BE2C (cell line): ENCODE measurements at regions not wholly inside any gene's neighbourhood (a gene's known extent, or its start where the extent isn't known, plus 50 kb on each side); places are given as distances from the start of the nearest gene placed in this dataset.

ENCODE experiments used
- DNase-seq: peaks from one replicate; pipeline ENCODE4 v3.0.0-alpha.2; 2020
- H3K27me3 ChIP-seq: fragments of 250-450 bp; sonication (Bioruptor Pico); 2 replicates; pipeline ENCODE4 v1.5.1; 2020; ENCODE audit warnings: mild to moderate bottlenecking
- H3K36me3 ChIP-seq: fragments of 250-450 bp; sonication (Bioruptor Pico); 2 replicates; pipeline ENCODE4 v1.5.1; 2020; ENCODE audit warnings: mild to moderate bottlenecking
- H3K4me1 ChIP-seq: fragments of 250-450 bp; sonication (Bioruptor Pico); 2 replicates; pipeline ENCODE4 v1.5.1; 2020
- H3K4me3 ChIP-seq: 2 replicates; pipeline ENCODE4 v1.5.1; 2011; ENCODE audit warnings: low read depth, low read length
- H3K9me3 ChIP-seq: fragments of 250-450 bp; sonication (Bioruptor Pico); 2 replicates; pipeline ENCODE4 v1.5.1; 2020
- CTCF ChIP-seq: IDR thresholded peaks from 2 replicates; pipeline ENCODE4 v1.5.1; 2012; ENCODE audit warnings: mild to moderate bottlenecking, low read depth, low read length

DNA sequence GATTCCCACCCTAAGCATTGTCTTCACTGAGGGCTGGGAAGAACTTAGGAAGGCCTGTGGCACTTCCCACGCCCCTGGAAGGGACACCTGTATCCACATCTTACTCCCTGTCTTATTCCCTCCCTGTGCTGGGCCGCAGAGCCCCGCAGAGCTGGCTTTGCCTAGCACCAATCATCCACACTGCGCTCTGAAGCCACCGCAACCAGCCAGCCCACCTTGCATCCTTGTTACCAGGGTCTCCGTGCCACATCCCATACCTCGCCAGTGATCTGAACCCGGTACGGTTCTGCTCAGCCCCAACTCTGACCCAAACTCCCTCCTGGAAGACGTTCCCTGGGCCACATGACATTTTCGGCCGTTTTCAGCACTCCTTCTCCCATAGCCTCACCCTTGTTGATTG lies 101.4 kb upstream of the PITRM1 start:
- no peaks in the 10 kb centered on the region for H3K36me3 ChIP-seq
- no peaks in the 10 kb centered on the region for H3K4me1 ChIP-seq
- no peaks in the 10 kb centered on the region for H3K9me3 ChIP-seq
- no peak for TF ChIP-seq CTCF
- no peaks in the 10 kb centered on the region for H3K27me3 ChIP-seq
- no peak overlapping the region for H3K4me3 ChIP-seq
- no peak for DNase-seq

GRCh38 chr10:3272300-3272699 lies 99.7 kb upstream of the PITRM1 start:
- Histone ChIP-seq H3K27me3 (no peaks in the 10 kb centered on the region), H3K9me3 (no peaks in the 10 kb centered on the region), H3K4me1 (no peaks in the 10 kb centered on the region), H3K36me3 (no peaks in the 10 kb centered on the region), H3K4me3 (no peak overlapping the region)
- DNase-seq = no peak
- no peak for TF ChIP-seq CTCF

DNA sequence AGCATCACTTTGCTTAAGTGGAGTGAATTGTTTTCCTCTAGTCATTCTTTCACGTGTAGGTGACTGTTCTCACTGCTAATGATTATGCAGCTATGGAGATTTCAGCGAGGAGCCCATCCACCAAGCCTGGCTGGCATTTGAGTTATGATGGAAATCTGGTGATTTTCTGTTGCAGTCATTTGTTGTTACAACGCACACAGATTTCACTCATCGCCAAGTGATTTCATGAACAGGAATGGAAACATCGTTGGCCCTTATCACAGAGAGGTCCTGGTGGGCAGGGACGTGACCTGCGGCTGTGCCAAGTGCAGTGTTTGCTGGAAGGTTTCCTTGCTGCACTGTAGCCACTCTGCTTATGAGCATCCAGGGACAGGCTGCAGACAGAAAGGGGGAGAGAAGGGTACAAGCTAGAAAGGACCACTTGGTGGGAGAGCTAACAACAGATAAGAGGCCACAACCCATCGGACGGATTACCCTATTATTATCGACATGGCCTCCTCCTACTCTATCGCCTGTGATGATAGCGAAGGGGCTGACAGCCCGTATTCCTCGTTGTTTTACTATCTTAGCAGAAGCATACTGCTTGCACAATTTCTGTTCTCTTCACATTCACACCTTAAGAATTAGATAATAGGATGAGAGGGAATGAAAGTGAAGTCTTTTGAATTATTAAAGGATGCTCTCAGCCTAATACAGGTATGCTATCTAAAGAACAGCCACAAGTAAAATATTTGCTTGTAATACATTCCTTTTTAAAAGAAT lies 99.0 kb upstream of the PITRM1 start:
- Histone ChIP-seq H3K36me3 (no peaks in the 10 kb centered on the region), H3K9me3 (no peaks in the 10 kb centered on the region), H3K4me3 (no peak overlapping the region), H3K27me3 (no peaks in the 10 kb centered on the region), H3K4me1 (no peaks in the 10 kb centered on the region)
- DNase-seq = no peak
- no peak for TF ChIP-seq CTCF

- no peaks in the 10 kb centered on the region for H3K4me1 ChIP-seq
- no peak overlapping the region for H3K4me3 ChIP-seq
- no peak for TF ChIP-seq CTCF
- no peak for DNase-seq
- no peaks in the 10 kb centered on the region for H3K9me3 ChIP-seq
- H3K27me3 ChIP-seq = no peaks in the 10 kb centered on the region
- H3K36me3 ChIP-seq = no peaks in the 10 kb centered on the region
Measured at GRCh38 chr10:3270577-3271316, 98.2 kb upstream of the PITRM1 start.

DNA sequence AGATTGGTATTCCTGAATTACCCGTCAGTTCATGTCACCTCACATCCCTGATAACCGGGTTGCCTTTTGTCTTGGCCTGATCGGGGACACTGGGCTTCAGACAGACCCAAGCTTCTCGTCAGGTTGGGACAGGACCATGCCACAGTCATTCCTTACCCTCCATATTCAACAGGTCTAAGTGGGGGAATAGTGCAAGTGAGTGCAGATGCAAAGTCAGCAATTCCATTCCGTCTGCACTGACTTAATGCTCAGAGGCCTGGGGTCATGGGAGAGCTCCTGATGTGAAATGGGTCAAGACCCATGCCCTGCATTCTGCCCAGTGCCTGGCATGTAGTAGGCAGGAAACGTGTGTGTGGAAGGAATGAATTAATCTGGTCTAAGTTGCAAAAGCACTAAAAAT lies 95.4 kb upstream of the PITRM1 start:
- no peak for TF ChIP-seq CTCF
- Histone ChIP-seq H3K36me3 (no peaks in the 10 kb centered on the region), H3K9me3 (no peaks in the 10 kb centered on the region), H3K27me3 (no peaks in the 10 kb centered on the region), H3K4me1 (no peaks in the 10 kb centered on the region), H3K4me3 (no peak overlapping the region)
- no peak for DNase-seq

GRCh38 chr10:3265088-3265487 lies 92.5 kb upstream of the PITRM1 start:
- H3K4me1 ChIP-seq = no peaks in the 10 kb centered on the region
- TF ChIP-seq CTCF = no peak
- DNase-seq = no peak
- no peaks in the 10 kb centered on the region for H3K9me3 ChIP-seq
- no peaks in the 10 kb centered on the region for H3K36me3 ChIP-seq
- no peak overlapping the region for H3K4me3 ChIP-seq
- H3K27me3 ChIP-seq = no peaks in the 10 kb centered on the region
